Gastrocnemius medialis (tissue), 4 donors: ENCODE measurements at regions not wholly inside any gene's neighbourhood (a gene's known extent, or its start where the extent isn't known, plus 50 kb on each side); places are given as distances from the start of the nearest gene placed in this dataset.

Experiments
- ATAC-seq, 2 donors: fragments of 150-250 bp; one replicate each; pipeline ENCODE4 v1.9.1; 2016
- DNase-seq, 2 donors: peaks; one replicate each; pipeline ENCODE4 v3.0.0-alpha.2; 2019
- H3K27ac ChIP-seq, 4 donors: fragments of 200-600 bp; sonication (generic); 1 replicate in 1 of 4; 2 replicates in 3 of 4; pipeline ENCODE4 v1.5.1; 2016 to 2018; ENCODE audit warnings: mild to moderate bottlenecking in 2 of 4, moderate library complexity in 1 of 4
- H3K27me3 ChIP-seq, 3 donors: fragments of 200-600 bp; sonication (generic) in 2 of 3; 1 replicate in 1 of 3; 2 replicates in 2 of 3; pipeline versions ENCODE4 v1.5.1 to v1.6.0; 2016 to 2019; ENCODE audit warnings: mild to moderate bottlenecking in 1 of 3, moderate library complexity in 1 of 3
- H3K36me3 ChIP-seq, 2 donors: fragments of 200-600 bp; sonication (generic) in 1 of 2; one replicate each; pipeline ENCODE4 v1.5.1; 2017 to 2018
- H3K4me1 ChIP-seq, 2 donors: fragments of 200-600 bp; sonication (generic) in 1 of 2; one replicate each; pipeline ENCODE4 v1.5.1; 2016 to 2017; ENCODE audit warnings: mild to moderate bottlenecking in 2 of 2
- H3K4me3 ChIP-seq, 4 donors: fragments of 200-600 bp; sonication (generic) in 3 of 4; 1 replicate in 1 of 4; 2 replicates in 3 of 4; pipeline ENCODE4 v1.5.1; 2016 to 2019; ENCODE audit warnings: mild to moderate bottlenecking in 2 of 4
- H3K9me3 ChIP-seq, 3 donors: fragments of 200-600 bp; sonication (generic) in 2 of 3; 1 replicate in 1 of 3; 2 replicates in 2 of 3; pipeline ENCODE4 v1.5.1; 2016 to 2019
- POLR2A ChIP-seq, 2 donors: fragments of 450-650 bp; IDR thresholded peaks; one replicate each; pipeline ENCODE4 v1.6.1; 2017; ENCODE audit warnings: antibody characterized with exemption in 2 of 2, mild to moderate bottlenecking in 2 of 2, moderate library complexity in 2 of 2
- in situ Hi-C, 4 donors: fragments of 200-750 bp; cut with MboI; loops; one replicate each; pipeline versions ENCODE4 v1.15.0 to v1.8.0; 2017; ENCODE audit warnings: low sequenced_read_pairs in 4 of 4
- intact Hi-C: fragments of 100-400 bp; cut with DNase I; formaldehyde crosslinking; loops from one replicate; pipeline ENCODE4 v1.15.1; 2023; ENCODE audit warnings: low total_unique reads
- TF ChIP-seq, protein P1 (sequence below), 5 experiments: fragments of 450-650 bp in 3 of 5; fragments of 200-600 bp in 2 of 5; sonication (generic) in 2 of 5; IDR thresholded peaks in 4 of 5; conservative IDR thresholded peaks in 1 of 5; 1 replicate in 4 of 5; 2 replicates in 1 of 5; pipeline ENCODE4 v1.5.1; 2016 to 2019; ENCODE audit warnings: antibody characterized with exemption in 5 of 5, mild to moderate bottlenecking in 3 of 5, moderate library complexity in 3 of 5

DNA sequence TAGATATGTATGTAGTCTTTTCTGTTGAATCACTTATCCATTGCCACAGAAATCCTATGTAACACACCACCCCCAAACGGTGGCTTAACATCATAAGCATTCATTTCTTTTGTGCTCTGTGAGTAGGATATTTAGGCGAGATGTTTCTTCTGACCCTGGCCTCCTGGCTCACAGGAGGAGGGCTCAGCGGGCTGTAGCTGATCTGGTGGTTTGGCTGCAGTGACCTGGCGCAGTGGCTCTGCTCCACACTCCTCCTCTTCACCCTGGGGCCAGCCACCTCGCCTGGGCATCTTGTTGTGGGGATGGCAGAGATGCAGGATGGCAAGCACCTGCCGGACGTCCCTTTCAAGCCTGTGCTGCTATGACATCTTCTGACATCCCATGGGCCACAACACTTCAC is 147.1 kb upstream of the IRS2 start:
- DNase-seq (no peak), ATAC-seq (no peak)
- in situ Hi-C loops, result loop anchor here in 1 of 4 donors (10.0 kb wide), 1 partner anchor 181 kb away; no protein-coding TSS in a partner anchor
- Histone ChIP-seq H3K27ac (no peak overlapping the region), H3K27me3 (no peaks in the 10 kb centered on the region), H3K4me1 (peaks cover 6% of the 10 kb centered on the region in 2 donors), H3K9me3 (no peaks in the 10 kb centered on the region), H3K36me3 (no peaks in the 10 kb centered on the region), H3K4me3 (no peak overlapping the region)
- intact Hi-C loops, result no loop called here
- TF ChIP-seq POLR2A (IDR thresholded peaks at IDR 0.05), result no peak
- TF ChIP-seq, protein P1, sequence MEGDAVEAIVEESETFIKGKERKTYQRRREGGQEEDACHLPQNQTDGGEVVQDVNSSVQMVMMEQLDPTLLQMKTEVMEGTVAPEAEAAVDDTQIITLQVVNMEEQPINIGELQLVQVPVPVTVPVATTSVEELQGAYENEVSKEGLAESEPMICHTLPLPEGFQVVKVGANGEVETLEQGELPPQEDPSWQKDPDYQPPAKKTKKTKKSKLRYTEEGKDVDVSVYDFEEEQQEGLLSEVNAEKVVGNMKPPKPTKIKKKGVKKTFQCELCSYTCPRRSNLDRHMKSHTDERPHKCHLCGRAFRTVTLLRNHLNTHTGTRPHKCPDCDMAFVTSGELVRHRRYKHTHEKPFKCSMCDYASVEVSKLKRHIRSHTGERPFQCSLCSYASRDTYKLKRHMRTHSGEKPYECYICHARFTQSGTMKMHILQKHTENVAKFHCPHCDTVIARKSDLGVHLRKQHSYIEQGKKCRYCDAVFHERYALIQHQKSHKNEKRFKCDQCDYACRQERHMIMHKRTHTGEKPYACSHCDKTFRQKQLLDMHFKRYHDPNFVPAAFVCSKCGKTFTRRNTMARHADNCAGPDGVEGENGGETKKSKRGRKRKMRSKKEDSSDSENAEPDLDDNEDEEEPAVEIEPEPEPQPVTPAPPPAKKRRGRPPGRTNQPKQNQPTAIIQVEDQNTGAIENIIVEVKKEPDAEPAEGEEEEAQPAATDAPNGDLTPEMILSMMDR (IDR thresholded peaks at IDR 0.05 in 4 of 5, conservative IDR thresholded peaks at IDR 0.05 in 1 of 5), result no peak

DNA sequence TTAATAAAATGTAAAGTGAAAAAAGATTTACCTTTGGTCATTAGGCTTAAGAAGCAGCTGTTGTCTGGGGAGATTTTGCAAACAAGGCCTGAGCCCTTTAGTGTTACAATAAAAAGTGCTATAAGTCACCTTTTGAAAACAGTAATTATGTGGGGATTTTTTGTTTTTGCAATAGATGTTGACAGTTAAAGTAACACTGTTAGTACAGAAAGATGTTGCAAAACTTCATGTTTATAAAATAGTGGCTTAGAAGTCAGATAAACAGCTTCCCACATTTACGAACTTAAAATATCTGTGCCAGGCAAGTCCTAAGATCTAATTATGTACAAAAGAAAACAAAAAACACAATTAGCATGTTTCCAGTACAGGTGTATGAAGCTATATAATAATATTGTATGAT is 138.0 kb upstream of the IRS2 start:
- in situ Hi-C loops, result no loop called here
- H3K36me3 ChIP-seq, result no peaks in the 10 kb centered on the region
- no peak overlapping the region for H3K27ac ChIP-seq
- H3K9me3 ChIP-seq, result no peaks in the 10 kb centered on the region
- no peak overlapping the region for H3K4me3 ChIP-seq
- TF ChIP-seq POLR2A (IDR thresholded peaks at IDR 0.05), result no peak
- TF ChIP-seq, protein P1 (IDR thresholded peaks at IDR 0.05 in 4 of 5, conservative IDR thresholded peaks at IDR 0.05 in 1 of 5), result no peak
- H3K27me3 ChIP-seq, result no peaks in the 10 kb centered on the region
- ATAC-seq (no peak), DNase-seq (no peak)
- H3K4me1 ChIP-seq, result no peaks in the 10 kb centered on the region
- intact Hi-C loops, result no loop called here

DNA sequence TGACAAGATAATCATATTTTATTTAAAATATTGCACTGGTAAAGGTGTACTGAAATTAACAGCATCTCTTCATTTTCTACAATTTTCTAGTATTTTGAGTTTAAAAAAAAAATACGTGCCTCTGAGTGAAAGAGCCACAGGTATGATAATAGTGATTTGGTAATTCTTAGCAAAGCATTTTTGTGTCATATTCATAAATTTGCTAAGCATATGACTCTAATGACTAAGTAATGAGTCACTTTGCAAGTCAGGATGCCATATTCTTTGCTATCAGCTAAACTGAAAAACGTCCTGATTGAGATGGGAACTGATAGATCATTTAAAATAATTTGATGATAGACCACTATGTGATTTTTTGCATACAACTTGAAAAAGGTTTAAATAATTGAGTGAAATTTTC is 136.1 kb upstream of the IRS2 start:
- no peaks in the 10 kb centered on the region for H3K36me3 ChIP-seq
- DNase-seq (no peak), ATAC-seq (no peak)
- intact Hi-C loops (no loop called here), in situ Hi-C loops (no loop called here)
- H3K9me3 ChIP-seq, result no peaks in the 10 kb centered on the region
- no peaks in the 10 kb centered on the region for H3K27me3 ChIP-seq
- no peak overlapping the region for H3K4me3 ChIP-seq
- peaks cover 4 to 8% of the 10 kb centered on the region in 2 donors for H3K4me1 ChIP-seq
- TF ChIP-seq, protein P1 (IDR thresholded peaks at IDR 0.05 in 4 of 5, conservative IDR thresholded peaks at IDR 0.05 in 1 of 5), result no peak
- no peak for TF ChIP-seq POLR2A (IDR thresholded peaks at IDR 0.05)
- no peak overlapping the region for H3K27ac ChIP-seq

DNA sequence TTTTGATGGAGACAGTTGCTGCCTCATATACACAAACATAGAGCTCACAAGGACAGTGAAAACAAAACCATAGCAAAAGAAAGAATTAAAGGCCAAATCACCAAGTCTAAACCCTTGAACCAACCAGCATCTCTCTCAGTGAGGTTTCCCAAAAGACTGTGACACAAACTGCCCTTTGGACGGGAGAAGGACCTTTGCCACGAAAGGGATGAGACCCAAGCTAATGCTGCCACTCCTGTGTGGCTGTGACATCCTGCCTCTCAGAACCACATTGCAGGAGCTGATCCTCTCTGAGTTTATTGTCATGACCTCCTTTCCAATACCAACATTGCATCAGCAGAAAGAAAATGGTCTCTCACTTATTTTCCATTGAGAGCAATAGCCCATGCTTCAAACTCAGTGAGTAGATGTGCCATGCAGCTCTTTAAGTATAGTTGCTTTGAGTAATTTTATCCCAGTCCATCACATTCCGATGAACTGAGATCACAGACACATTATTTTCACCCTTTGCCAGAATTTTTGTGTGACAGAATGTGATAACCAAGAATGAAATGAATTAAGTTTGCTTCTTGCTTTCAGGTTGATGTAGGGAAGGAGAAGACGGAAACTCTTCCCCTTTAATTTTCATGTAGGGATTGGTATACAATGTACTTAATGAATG is 133.5 kb upstream of the IRS2 start:
- no peak for DNase-seq
- intact Hi-C loops, result loop anchor here (5.0 kb wide), 3 partner anchors 48 to 187 kb away; no protein-coding TSS in a partner anchor

More for the DNA sequence above, 133.5 kb upstream of the IRS2 start:
- H3K27me3 ChIP-seq, result no peaks in the 10 kb centered on the region
- in situ Hi-C loops, result no loop called here
- TF ChIP-seq, protein P1 (IDR thresholded peaks at IDR 0.05 in 4 of 5, conservative IDR thresholded peaks at IDR 0.05 in 1 of 5), result no peak
- no peak for TF ChIP-seq POLR2A (IDR thresholded peaks at IDR 0.05)
- ATAC-seq, result no peak
- no peaks in the 10 kb centered on the region for H3K9me3 ChIP-seq
- H3K4me3 ChIP-seq, result no peak overlapping the region
- H3K4me1 ChIP-seq, result peaks cover 4 to 11% of the 10 kb centered on the region in 2 donors
- H3K27ac ChIP-seq, result no peak overlapping the region
- no peaks in the 10 kb centered on the region for H3K36me3 ChIP-seq
